GM18868 (cell line): ENCODE measurements at regions not wholly inside any gene's neighbourhood (a gene's known extent, or its start where the extent isn't known, plus 50 kb on each side); places are given as distances from the start of the nearest gene placed in this dataset.
"Not testable (repeated sequence)": the region's sequence is repeated elsewhere in the genome, so short reads cannot be mapped to it uniquely, and the experiment has no call there.

ENCODE experiments used
- ATAC-seq: cut with Tn5 transposase; IDR thresholded peaks from one replicate; pipeline ENCODE4 v1.9.1; 2021; ENCODE audit warnings: mild to moderate bottlenecking, moderate library complexity; ENCODE audit not compliant: unreplicated experiment

- ATAC-seq: not testable (repeated sequence)
Observed at GRCh38 chr1:143644035-143644434, 327.8 kb downstream of the FAM72C start.

DNA sequence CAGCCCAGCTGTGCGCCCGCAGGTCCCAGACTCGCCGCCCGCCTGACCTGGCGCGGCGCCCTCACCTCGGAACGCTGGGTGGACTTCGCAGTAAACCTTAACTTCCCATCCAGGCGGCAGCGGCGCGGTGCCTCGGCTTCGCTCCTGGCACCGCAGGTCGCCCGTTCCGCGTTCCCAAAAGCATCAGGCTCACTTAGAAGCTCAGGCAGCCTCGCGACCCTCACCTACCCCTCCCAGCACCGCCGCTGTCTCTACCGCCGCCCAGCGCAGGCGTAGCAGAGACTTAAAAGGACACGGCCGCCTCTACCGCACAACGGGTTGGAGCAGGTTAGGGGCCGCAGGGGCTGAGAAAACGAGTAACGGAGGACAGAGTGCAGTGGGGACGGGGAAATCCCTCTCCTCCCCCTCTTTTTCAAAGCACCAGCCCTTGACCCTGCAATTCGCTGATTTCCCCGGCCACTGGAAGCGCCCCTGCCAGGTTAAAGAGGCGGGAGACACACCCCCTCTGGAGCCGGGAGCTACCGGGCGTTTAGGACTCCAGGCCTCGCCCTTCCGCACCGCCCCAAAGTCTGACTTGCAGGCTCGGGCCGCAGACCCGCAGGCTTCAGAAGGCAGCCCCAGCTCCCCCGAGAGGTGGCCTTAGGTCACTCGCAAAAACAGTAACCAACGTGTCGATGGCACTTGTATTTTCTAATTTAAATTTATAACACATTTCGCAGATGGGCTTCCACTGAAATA, 328.5 kb downstream of the FAM72C start:
- no peak for ATAC-seq

- ATAC-seq: no peak
Observed at GRCh38 chr1:143625886-143626285, 345.9 kb downstream of the FAM72C start.

GRCh38 chr1:143619851-143620250, 351.9 kb downstream of the FAM72C start:
- ATAC-seq: no peak

GRCh38 chr1:143611159-143611558, 360.6 kb downstream of the FAM72C start:
- no peak for ATAC-seq

GRCh38 chr1:143610196-143610595, 361.6 kb downstream of the FAM72C start:
- no peak for ATAC-seq

DNA sequence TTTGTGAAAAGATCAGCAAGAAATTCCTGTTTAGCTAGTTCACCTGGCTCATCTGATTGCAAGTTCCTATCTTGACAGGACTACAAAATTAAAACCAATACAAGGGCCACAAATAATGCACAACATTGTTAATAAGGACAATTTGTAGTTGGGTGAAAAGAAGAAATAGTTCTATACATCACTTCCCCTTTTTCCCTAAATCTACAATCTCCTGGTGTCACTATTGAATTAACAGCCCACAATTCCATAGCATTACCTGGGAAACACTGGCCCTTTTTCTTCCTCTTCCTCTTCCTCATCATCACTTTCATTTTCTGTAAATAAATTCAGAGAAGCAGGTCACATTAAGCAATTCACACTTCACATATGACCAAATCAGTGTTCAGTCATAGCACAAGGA, 366.9 kb downstream of the FAM72C start:
- ATAC-seq: no peak

GRCh38 chr1:143584508-143584907, 387.3 kb downstream of the FAM72C start:
- no peak for ATAC-seq

DNA sequence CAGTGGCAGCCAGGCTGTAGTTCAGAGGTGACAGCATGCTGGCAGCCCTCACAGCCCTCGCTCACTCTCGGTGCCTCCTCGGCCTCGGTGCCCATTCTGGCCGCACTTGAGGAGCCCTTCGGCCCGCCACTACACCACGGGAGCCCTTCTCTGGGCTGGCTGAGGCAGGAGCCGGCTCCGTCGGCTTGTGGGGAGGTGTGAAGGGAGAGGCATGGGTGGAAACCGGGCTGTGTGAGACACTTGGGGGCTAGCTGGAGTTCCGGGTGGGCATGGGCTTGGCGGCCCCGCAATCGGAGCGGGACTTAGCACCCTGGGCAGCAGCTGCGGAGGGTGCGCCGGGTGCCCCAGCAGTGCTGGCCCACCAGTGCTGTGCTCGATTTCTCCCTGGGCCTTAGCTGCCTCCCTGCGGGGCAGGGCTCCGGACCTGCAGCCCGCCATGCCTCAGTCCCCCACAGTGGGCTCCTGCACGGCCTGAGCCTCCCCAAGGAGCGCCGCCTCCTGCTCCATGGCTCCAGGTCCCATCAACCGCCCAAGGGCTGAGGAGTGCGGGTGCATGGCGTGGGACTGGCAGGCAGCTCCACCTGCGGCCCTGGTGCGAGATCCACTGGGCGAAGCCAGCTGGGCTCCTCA, 396.8 kb downstream of the FAM72C start:
- ATAC-seq: no peak

GRCh38 chr1:143572661-143573060, 399.1 kb downstream of the FAM72C start:
- ATAC-seq: not testable (repeated sequence)

- not testable (repeated sequence) for ATAC-seq
Observed at GRCh38 chr1:143563761-143564160, 408.0 kb downstream of the FAM72C start.

GRCh38 chr1:143553627-143554026, 418.2 kb downstream of the FAM72C start:
- ATAC-seq: no peak

- not testable (repeated sequence) for ATAC-seq
Observed at GRCh38 chr1:143504703-143505102, 467.1 kb downstream of the FAM72C start.

DNA sequence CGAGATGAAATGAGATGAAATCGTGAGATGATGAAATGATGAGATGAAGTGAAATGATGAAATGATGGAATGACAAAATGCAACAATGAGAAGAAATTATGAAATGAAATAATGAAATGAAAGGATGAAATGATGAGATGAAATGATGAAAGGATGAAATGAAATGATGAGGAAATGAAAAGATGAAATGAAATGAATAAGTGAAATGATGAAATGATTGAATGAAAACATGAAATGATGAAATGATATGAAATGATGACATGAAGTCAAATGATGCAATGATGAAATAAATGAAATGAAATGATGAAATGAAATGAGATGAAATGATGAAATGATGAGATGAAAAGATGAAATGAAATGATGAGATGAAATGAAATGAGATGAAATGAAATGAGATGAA, 467.7 kb downstream of the FAM72C start:
- not testable (repeated sequence) for ATAC-seq

GRCh38 chr1:143503048-143503447, 468.7 kb downstream of the FAM72C start:
- ATAC-seq: not testable (repeated sequence)

DNA sequence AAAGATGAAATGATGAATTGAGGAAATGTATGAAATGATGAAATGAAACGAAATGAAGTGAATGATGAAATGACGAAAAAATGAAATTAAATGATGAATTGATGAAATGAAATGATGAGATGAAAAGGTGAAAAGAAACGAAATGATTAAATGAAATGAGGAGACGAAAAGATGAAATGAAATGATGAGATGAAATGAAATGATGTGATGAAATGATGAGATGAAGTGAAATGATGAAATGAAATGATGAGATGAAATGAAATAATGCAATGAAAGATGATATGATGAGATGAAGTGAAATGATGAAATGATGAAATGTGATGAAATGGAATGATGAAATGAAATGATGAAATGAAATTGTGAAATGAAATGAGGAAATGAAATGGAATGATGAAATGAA, 469.7 kb downstream of the FAM72C start:
- not testable (repeated sequence) for ATAC-seq

- not testable (repeated sequence) for ATAC-seq
Observed at GRCh38 chr1:143498059-143498749, 473.6 kb downstream of the FAM72C start.

DNA sequence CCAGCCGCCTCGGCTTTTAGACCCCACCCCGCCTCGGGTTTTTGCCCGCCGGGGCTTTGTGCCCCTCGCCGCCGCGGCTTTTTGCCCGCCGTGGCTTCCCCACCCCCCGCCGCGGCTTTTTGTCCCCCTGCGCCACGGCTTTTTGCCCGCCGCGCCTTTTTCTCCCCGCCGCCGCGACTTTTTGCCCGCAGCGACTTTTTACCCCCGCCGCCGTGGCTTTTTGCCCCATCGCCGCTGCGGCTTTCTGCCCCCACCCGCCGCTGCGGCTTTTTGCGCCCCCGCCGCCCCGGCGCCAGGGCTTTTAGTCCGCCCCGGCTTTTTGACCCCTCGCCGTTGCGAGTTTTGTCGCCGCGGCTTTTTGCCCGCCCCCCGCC, 474.4 kb downstream of the FAM72C start:
- no peak for ATAC-seq

DNA sequence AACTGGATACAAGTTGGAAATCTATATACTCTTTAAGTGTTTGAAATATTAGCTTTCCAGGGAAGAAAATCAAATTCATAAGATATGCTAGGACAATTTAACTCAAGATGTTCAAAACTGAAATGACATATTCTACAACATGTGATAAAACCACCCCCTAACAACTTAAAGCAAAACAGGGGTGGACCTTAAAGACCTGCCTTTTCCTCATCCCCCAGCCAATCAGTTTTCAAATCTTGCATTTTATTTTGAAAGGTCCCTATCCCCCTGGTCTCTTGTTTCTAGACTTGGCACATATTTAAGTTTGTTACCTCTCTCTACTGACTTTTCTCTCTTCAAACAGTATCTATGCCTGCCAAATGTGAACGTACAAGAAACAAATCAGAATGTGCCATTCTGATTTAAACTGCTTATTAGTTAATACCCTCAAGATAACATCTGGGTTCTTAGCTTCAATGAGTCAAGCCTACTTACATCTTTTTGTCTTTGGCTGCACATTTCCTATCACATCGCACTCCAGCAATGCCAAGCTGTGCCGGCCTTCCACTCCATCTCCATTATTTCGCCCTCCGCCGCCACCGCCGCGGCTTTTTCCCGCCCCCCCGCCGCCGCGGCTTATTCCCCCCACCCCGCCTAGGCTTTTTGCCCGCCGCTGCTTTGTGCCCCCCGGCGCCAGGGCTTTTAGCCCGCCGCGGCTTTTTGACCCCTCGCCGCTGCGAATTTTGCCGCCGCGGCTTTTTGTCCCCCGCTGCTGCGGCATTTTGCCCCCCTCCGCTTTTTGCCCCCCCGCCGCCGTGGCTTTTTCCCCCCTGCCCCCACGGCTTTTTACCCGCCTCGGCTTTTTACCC, 475.0 kb downstream of the FAM72C start:
- ATAC-seq: not testable (repeated sequence)
